ENCODE measurements at regions not wholly inside any gene's neighbourhood (a gene's known extent, or its start where the extent isn't known, plus 50 kb on each side); places are given as distances from the start of the nearest gene placed in this dataset.

GRCh38 chr6:23705697-23706096 is 420.3 kb upstream of the NRSN1 start:
- no peak overlapping the region for H3K4me2 ChIP-seq (ENCODE audit: low read length)
- no peaks in the 10 kb centered on the region for H3K4me1 ChIP-seq (ENCODE audit: insufficient read depth, low read length, severe bottlenecking)
- no peaks in the 10 kb centered on the region for H3K36me3 ChIP-seq (ENCODE audit: insufficient read depth, low read length)
- no peak overlapping the region for H3K4me3 ChIP-seq (ENCODE audit: low read depth, low read length, poor library complexity, severe bottlenecking)
- TF ChIP-seq CTCF (IDR thresholded peaks at IDR 0.05; ENCODE audit: low read length) (no peak), EZH2 (IDR thresholded peaks at IDR 0.05; ENCODE audit: borderline replicate concordance, low read length) (no peak)
- H3K27ac ChIP-seq (ENCODE audit: low read depth, low read length, poor library complexity, severe bottlenecking), result no peak overlapping the region
- H3K27me3 ChIP-seq (ENCODE audit: insufficient read depth, low read length), result no peaks in the 10 kb centered on the region
- H3K9me3 ChIP-seq (ENCODE audit: low read length), result no peaks in the 10 kb centered on the region
- no peaks in the 10 kb centered on the region for H3F3A ChIP-seq (ENCODE audit: insufficient read depth, low read length)
- no peak overlapping the region for H3K9ac ChIP-seq (ENCODE audit: low read length)
- H3K9me2 ChIP-seq (ENCODE audit: low read depth, low read length), result no peaks in the 10 kb centered on the region
- H4K20me1 ChIP-seq (ENCODE audit: insufficient read depth, low read length), result no peaks in the 10 kb centered on the region
- H2AFZ ChIP-seq (ENCODE audit: low read length), result no peak overlapping the region
- no peaks in the 10 kb centered on the region for H3K79me2 ChIP-seq (ENCODE audit: insufficient read depth, low read length)

GRCh38 chr6:23712756-23713155 is 413.3 kb upstream of the NRSN1 start:
- Histone ChIP-seq H3K4me3 (ENCODE audit: low read depth, low read length, poor library complexity, severe bottlenecking) (no peak overlapping the region), H3F3A (ENCODE audit: insufficient read depth, low read length) (no peaks in the 10 kb centered on the region), H3K9me3 (ENCODE audit: low read length) (no peaks in the 10 kb centered on the region), H3K4me1 (ENCODE audit: insufficient read depth, low read length, severe bottlenecking) (no peaks in the 10 kb centered on the region), H3K27me3 (ENCODE audit: insufficient read depth, low read length) (no peaks in the 10 kb centered on the region), H2AFZ (ENCODE audit: low read length) (no peak overlapping the region), H3K36me3 (ENCODE audit: insufficient read depth, low read length) (no peaks in the 10 kb centered on the region), H3K9ac (ENCODE audit: low read length) (no peak overlapping the region), H3K79me2 (ENCODE audit: insufficient read depth, low read length) (no peaks in the 10 kb centered on the region), H3K9me2 (ENCODE audit: low read depth, low read length) (no peaks in the 10 kb centered on the region), H3K27ac (ENCODE audit: low read depth, low read length, poor library complexity, severe bottlenecking) (no peak overlapping the region), H3K4me2 (ENCODE audit: low read length) (no peak overlapping the region), H4K20me1 (ENCODE audit: insufficient read depth, low read length) (no peaks in the 10 kb centered on the region)
- no peak for TF ChIP-seq EZH2 (IDR thresholded peaks at IDR 0.05; ENCODE audit: borderline replicate concordance, low read length)
- no peak for TF ChIP-seq CTCF (IDR thresholded peaks at IDR 0.05; ENCODE audit: low read length)

GRCh38 chr6:23713211-23713610 is 412.8 kb upstream of the NRSN1 start:
- Histone ChIP-seq H3K9ac (ENCODE audit: low read length) (no peak overlapping the region), H3K36me3 (ENCODE audit: insufficient read depth, low read length) (no peaks in the 10 kb centered on the region), H3K9me3 (ENCODE audit: low read length) (no peaks in the 10 kb centered on the region), H3K4me3 (ENCODE audit: low read depth, low read length, poor library complexity, severe bottlenecking) (no peak overlapping the region), H4K20me1 (ENCODE audit: insufficient read depth, low read length) (no peaks in the 10 kb centered on the region), H3K4me1 (ENCODE audit: insufficient read depth, low read length, severe bottlenecking) (no peaks in the 10 kb centered on the region), H3F3A (ENCODE audit: insufficient read depth, low read length) (no peaks in the 10 kb centered on the region), H3K9me2 (ENCODE audit: low read depth, low read length) (no peaks in the 10 kb centered on the region), H3K79me2 (ENCODE audit: insufficient read depth, low read length) (no peaks in the 10 kb centered on the region), H2AFZ (ENCODE audit: low read length) (no peak overlapping the region), H3K4me2 (ENCODE audit: low read length) (no peak overlapping the region), H3K27me3 (ENCODE audit: insufficient read depth, low read length) (no peaks in the 10 kb centered on the region), H3K27ac (ENCODE audit: low read depth, low read length, poor library complexity, severe bottlenecking) (no peak overlapping the region)
- TF ChIP-seq CTCF (IDR thresholded peaks at IDR 0.05; ENCODE audit: low read length) (no peak), EZH2 (IDR thresholded peaks at IDR 0.05; ENCODE audit: borderline replicate concordance, low read length) (no peak)

Data from OCI-LY1 (cell line).